Stomach (tissue), 4 donors: ENCODE measurements at regions not wholly inside any gene's neighbourhood (a gene's known extent, or its start where the extent isn't known, plus 50 kb on each side); places are given as distances from the start of the nearest gene placed in this dataset.

Source experiments
- EP300 ChIP-seq: sonication (generic); formaldehyde crosslinking; IDR thresholded peaks from one replicate; pipeline ENCODE4 v1.6.1; 2017; ENCODE audit warnings: antibody characterized with exemption
- TF ChIP-seq, protein P1 (sequence below), 7 experiments: fragments of 450-650 bp in 4 of 7; fragments of 200-600 bp in 3 of 7; sonication (generic) in 3 of 7; IDR thresholded peaks; one replicate each; pipeline ENCODE4 v1.5.1; 2016 to 2019; ENCODE audit warnings: antibody characterized with exemption in 7 of 7, control low read depth in 2 of 7, mild to moderate bottlenecking in 1 of 7

- no peak for TF ChIP-seq EP300
- TF ChIP-seq, protein P1, sequence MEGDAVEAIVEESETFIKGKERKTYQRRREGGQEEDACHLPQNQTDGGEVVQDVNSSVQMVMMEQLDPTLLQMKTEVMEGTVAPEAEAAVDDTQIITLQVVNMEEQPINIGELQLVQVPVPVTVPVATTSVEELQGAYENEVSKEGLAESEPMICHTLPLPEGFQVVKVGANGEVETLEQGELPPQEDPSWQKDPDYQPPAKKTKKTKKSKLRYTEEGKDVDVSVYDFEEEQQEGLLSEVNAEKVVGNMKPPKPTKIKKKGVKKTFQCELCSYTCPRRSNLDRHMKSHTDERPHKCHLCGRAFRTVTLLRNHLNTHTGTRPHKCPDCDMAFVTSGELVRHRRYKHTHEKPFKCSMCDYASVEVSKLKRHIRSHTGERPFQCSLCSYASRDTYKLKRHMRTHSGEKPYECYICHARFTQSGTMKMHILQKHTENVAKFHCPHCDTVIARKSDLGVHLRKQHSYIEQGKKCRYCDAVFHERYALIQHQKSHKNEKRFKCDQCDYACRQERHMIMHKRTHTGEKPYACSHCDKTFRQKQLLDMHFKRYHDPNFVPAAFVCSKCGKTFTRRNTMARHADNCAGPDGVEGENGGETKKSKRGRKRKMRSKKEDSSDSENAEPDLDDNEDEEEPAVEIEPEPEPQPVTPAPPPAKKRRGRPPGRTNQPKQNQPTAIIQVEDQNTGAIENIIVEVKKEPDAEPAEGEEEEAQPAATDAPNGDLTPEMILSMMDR (IDR thresholded peaks at IDR 0.05) = no peak
Observed at GRCh38 chr21:35923971-35924370, 136.4 kb downstream of the SETD4 start.
